ENCODE measurements at regions not wholly inside any gene's neighbourhood (a gene's known extent, or its start where the extent isn't known, plus 50 kb on each side); places are given as distances from the start of the nearest gene placed in this dataset.

GRCh38 chr7:94142281-94142680, 138.1 kb upstream of the BET1 start:
- Histone ChIP-seq H4K20me1 (ENCODE audit: control insufficient read depth, extremely low read depth, insufficient read depth, low read length) (no peaks in the 10 kb centered on the region), H3K27ac (ENCODE audit: insufficient read depth, low read length) (no peak overlapping the region), H3K4me2 (ENCODE audit: extremely low read depth, insufficient read depth, low read length) (no peak overlapping the region), H3K4me3 (replicated peaks in 1 of 4; ENCODE audit: control extremely low read depth in 1 of 4, insufficient read depth in 1 of 4, low read depth in 3 of 4, low read length in 4 of 4) (no peak overlapping the region), H3K4me1 (ENCODE audit: control insufficient read depth, extremely low read depth, insufficient read depth, low read length) (peaks cover 12% of the 10 kb centered on the region), H3K9ac (ENCODE audit: insufficient read depth, low read length) (no peak overlapping the region), H2AFZ (ENCODE audit: low read length) (no peak overlapping the region), H3K36me3 (ENCODE audit: control insufficient read depth, insufficient read depth, low read length) (no peaks in the 10 kb centered on the region), H3K27me3 (ENCODE audit: control insufficient read depth, insufficient read depth, low read length) (no peaks in the 10 kb centered on the region), H3K79me2 (ENCODE audit: control insufficient read depth, insufficient read depth, low read length) (no peaks in the 10 kb centered on the region), H3K9me3 (ENCODE audit: control insufficient read depth, insufficient read depth, low read depth, low read length) (no peaks in the 10 kb centered on the region)
- TF ChIP-seq CTCF (conservative IDR thresholded peaks at IDR 0.05 in 1 of 2, IDR thresholded peaks at IDR 0.05 in 1 of 2; ENCODE audit: low read depth in 1 of 2, low read length in 2 of 2) (no peak), EZH2 (IDR thresholded peaks at IDR 0.05; ENCODE audit: low read length, missing control alignments) (no peak)
- no peak for DNase-seq (ENCODE audit: low read depth in 2 of 2)

DNA sequence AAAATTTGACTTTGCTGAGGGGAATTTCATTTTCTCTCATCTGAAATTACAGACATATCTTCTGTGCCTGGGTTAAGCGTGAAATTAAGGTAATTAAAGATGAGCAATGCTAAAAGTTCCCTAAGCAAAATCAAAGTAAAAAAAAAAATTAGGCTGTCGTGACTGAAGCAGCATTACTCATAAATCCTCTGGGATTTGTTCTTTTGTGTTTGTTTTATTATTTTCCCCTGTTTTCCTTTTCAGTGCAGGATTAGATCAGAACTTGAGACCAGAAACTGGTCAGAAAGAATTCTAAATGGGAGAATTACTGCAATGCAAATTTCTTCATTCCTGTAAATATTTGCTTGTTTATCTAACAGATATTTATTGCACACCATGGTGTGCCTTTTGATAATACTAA, 141.4 kb upstream of the BET1 start:
- DNase-seq (ENCODE audit: low read depth in 2 of 2): peak in 1 of 2 donors; percentile 45
- Histone ChIP-seq H3K4me3 (replicated peaks in 1 of 4; ENCODE audit: control extremely low read depth in 1 of 4, insufficient read depth in 1 of 4, low read depth in 3 of 4, low read length in 4 of 4) (no peak overlapping the region), H2AFZ (ENCODE audit: low read length) (no peak overlapping the region), H3K27ac (ENCODE audit: insufficient read depth, low read length) (peak overlapping the region; percentile 64), H3K9me3 (ENCODE audit: control insufficient read depth, insufficient read depth, low read depth, low read length) (no peaks in the 10 kb centered on the region), H4K20me1 (ENCODE audit: control insufficient read depth, extremely low read depth, insufficient read depth, low read length) (no peaks in the 10 kb centered on the region), H3K9ac (ENCODE audit: insufficient read depth, low read length) (no peak overlapping the region), H3K27me3 (ENCODE audit: control insufficient read depth, insufficient read depth, low read length) (no peaks in the 10 kb centered on the region), H3K4me1 (ENCODE audit: control insufficient read depth, extremely low read depth, insufficient read depth, low read length) (peaks cover 12% of the 10 kb centered on the region), H3K36me3 (ENCODE audit: control insufficient read depth, insufficient read depth, low read length) (no peaks in the 10 kb centered on the region), H3K79me2 (ENCODE audit: control insufficient read depth, insufficient read depth, low read length) (no peaks in the 10 kb centered on the region), H3K4me2 (ENCODE audit: extremely low read depth, insufficient read depth, low read length) (peak overlapping the region; percentile 44)
- TF ChIP-seq CTCF (conservative IDR thresholded peaks at IDR 0.05 in 1 of 2, IDR thresholded peaks at IDR 0.05 in 1 of 2; ENCODE audit: low read depth in 1 of 2, low read length in 2 of 2): no peak
- TF ChIP-seq EZH2 (IDR thresholded peaks at IDR 0.05; ENCODE audit: low read length, missing control alignments): no peak

- Histone ChIP-seq H3K9ac (ENCODE audit: insufficient read depth, low read length) (no peak overlapping the region), H3K79me2 (ENCODE audit: control insufficient read depth, insufficient read depth, low read length) (no peaks in the 10 kb centered on the region), H3K4me2 (ENCODE audit: extremely low read depth, insufficient read depth, low read length) (peak overlapping the region; percentile 44), H2AFZ (ENCODE audit: low read length) (peak overlapping the region; percentile 61), H3K27ac (ENCODE audit: insufficient read depth, low read length) (peak overlapping the region; percentile 64), H3K36me3 (ENCODE audit: control insufficient read depth, insufficient read depth, low read length) (no peaks in the 10 kb centered on the region), H3K9me3 (ENCODE audit: control insufficient read depth, insufficient read depth, low read depth, low read length) (no peaks in the 10 kb centered on the region), H4K20me1 (ENCODE audit: control insufficient read depth, extremely low read depth, insufficient read depth, low read length) (no peaks in the 10 kb centered on the region), H3K4me3 (replicated peaks in 1 of 4; ENCODE audit: control extremely low read depth in 1 of 4, insufficient read depth in 1 of 4, low read depth in 3 of 4, low read length in 4 of 4) (no peak overlapping the region), H3K27me3 (ENCODE audit: control insufficient read depth, insufficient read depth, low read length) (no peaks in the 10 kb centered on the region), H3K4me1 (ENCODE audit: control insufficient read depth, extremely low read depth, insufficient read depth, low read length) (peaks cover 12% of the 10 kb centered on the region)
- peak in 1 of 2 donors; percentile 86 for DNase-seq (ENCODE audit: low read depth in 2 of 2)
- TF ChIP-seq CTCF (conservative IDR thresholded peaks at IDR 0.05 in 1 of 2, IDR thresholded peaks at IDR 0.05 in 1 of 2; ENCODE audit: low read depth in 1 of 2, low read length in 2 of 2): no peak
- TF ChIP-seq EZH2 (IDR thresholded peaks at IDR 0.05; ENCODE audit: low read length, missing control alignments): no peak
These were observed 142.3 kb upstream of the BET1 start for GRCh38 chr7:94146408-94146807.
